ENCODE measurements at regions not wholly inside any gene's neighbourhood (a gene's known extent, or its start where the extent isn't known, plus 50 kb on each side); places are given as distances from the start of the nearest gene placed in this dataset.

DNA sequence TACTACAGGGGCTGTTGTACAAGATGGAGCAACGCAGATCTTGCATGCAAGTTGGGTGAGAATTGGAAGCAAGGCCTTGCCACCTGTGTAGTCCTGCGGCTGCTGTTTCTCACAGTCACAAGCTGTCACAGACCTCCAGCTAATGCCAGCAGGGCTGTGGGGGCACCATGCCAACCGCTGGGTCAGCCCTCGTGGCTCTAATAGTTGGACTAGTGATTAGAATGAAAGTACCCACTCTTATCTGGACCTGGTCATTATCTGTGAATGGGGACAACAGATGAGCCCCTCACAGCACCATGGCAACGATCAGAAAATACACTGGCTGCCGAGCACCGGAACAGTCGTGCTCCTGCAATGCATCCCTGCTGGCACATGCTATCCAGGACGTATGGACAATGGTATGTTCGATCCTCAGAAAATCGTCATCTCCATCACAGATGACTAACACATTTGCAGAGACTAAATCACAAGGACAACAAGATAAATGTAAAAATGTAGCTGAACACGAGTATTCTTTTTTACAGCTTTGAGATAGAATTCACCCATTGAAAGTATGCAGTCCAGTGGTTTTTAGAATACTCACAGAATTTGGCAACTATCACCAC lies 80.4 kb upstream of the CALN1 start:
- H3K36me3 ChIP-seq, result no peaks in the 10 kb centered on the region
- H3K4me3 ChIP-seq (ENCODE audit: low read depth in 1 of 2, low read length in 1 of 2), result no peak overlapping the region
- H3K27ac ChIP-seq, result no peak overlapping the region
- TF ChIP-seq, protein P1, sequence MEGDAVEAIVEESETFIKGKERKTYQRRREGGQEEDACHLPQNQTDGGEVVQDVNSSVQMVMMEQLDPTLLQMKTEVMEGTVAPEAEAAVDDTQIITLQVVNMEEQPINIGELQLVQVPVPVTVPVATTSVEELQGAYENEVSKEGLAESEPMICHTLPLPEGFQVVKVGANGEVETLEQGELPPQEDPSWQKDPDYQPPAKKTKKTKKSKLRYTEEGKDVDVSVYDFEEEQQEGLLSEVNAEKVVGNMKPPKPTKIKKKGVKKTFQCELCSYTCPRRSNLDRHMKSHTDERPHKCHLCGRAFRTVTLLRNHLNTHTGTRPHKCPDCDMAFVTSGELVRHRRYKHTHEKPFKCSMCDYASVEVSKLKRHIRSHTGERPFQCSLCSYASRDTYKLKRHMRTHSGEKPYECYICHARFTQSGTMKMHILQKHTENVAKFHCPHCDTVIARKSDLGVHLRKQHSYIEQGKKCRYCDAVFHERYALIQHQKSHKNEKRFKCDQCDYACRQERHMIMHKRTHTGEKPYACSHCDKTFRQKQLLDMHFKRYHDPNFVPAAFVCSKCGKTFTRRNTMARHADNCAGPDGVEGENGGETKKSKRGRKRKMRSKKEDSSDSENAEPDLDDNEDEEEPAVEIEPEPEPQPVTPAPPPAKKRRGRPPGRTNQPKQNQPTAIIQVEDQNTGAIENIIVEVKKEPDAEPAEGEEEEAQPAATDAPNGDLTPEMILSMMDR (IDR thresholded peaks at IDR 0.05), result no peak
- H3K27me3 ChIP-seq, result no peaks in the 10 kb centered on the region
- H3K9me3 ChIP-seq, result no peaks in the 10 kb centered on the region
- no peaks in the 10 kb centered on the region for H3K4me1 ChIP-seq (ENCODE audit: control insufficient read depth in 1 of 2, insufficient read depth in 1 of 2, low read depth in 1 of 2, low read length in 1 of 2)

DNA sequence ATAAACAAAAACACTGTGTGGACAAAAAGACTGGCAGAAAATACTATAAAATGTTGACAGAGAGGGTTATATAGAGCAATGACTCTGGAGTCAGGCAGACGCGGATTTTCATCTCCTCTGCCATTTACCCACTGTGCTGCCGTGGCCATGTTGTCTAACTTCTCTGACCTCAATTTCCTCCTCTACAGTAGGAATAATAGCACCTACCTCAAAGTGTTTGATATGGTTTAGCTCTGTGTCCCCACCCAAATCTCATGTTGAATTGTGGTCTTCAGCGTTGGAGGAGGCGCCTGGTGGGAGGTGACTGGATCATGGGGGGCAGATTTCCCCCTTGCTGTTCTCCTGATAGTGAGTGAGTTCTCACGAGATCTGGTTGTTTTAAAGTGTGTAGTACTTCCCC lies 78.2 kb upstream of the CALN1 start:
- Histone ChIP-seq H3K27me3 (no peaks in the 10 kb centered on the region), H3K36me3 (no peaks in the 10 kb centered on the region), H3K4me3 (ENCODE audit: low read depth in 1 of 2, low read length in 1 of 2) (no peak overlapping the region), H3K4me1 (ENCODE audit: control insufficient read depth in 1 of 2, insufficient read depth in 1 of 2, low read depth in 1 of 2, low read length in 1 of 2) (no peaks in the 10 kb centered on the region), H3K27ac (no peak overlapping the region), H3K9me3 (no peaks in the 10 kb centered on the region)
- TF ChIP-seq, protein P1 (IDR thresholded peaks at IDR 0.05), result no peak

DNA sequence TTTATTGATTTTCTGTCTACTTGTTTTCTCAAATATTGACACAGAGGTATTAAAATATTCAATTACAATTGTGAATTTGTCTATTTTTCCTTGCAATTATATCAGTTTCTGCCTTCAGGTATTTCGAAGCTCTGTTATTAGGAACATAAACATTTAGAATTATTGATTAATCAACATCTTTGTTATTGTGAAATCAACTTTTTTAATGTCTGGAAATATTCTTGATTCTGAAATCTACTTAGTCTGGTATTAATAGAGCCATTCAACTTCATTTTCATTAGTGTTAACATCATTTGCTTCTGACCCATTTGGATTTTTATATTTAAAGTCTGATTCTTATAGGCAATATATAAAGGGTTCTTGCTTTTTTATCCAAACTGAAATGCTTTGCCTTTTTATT lies 69.8 kb upstream of the CALN1 start:
- Histone ChIP-seq H3K4me1 (ENCODE audit: control insufficient read depth in 1 of 2, insufficient read depth in 1 of 2, low read depth in 1 of 2, low read length in 1 of 2) (no peaks in the 10 kb centered on the region), H3K36me3 (no peaks in the 10 kb centered on the region), H3K27me3 (no peaks in the 10 kb centered on the region), H3K27ac (no peak overlapping the region), H3K4me3 (ENCODE audit: low read depth in 1 of 2, low read length in 1 of 2) (no peak overlapping the region), H3K9me3 (no peaks in the 10 kb centered on the region)
- TF ChIP-seq, protein P1 (IDR thresholded peaks at IDR 0.05), result no peak

DNA sequence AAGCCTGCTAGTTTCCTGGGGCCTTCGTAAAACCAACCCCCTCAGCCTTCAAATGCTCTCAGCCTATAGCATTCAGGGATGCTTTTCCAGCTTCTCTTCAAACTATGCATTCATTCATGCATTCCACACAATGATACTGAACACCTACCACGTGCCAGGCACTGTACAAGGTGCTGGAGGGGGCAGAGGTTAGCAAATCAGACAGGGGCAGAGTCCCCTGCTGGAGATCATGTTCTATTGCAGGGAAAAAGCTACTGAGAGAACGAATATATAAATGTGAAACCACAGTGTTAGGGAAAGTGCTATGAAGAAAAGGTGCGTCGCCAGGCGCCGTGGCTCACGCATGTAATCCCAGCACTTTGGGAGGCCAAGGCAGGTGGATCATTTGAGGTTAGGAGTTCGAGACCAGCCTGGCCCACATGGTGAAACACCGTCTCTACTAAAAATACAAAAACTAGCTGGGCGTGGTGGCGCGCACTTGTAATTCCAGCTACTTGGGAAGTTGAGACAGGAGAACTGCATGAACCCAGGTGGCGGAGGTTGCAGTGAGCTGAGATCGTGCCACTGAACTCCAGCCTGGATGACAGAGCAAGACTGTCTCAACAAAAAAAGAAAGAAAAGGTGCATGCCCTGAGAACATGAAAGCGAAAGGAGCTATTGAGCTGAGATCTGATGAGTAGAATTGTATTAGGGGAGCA lies 64.6 kb upstream of the CALN1 start:
- no peak overlapping the region for H3K4me3 ChIP-seq (ENCODE audit: low read depth in 1 of 2, low read length in 1 of 2)
- H3K9me3 ChIP-seq, result no peaks in the 10 kb centered on the region
- no peaks in the 10 kb centered on the region for H3K27me3 ChIP-seq
- H3K36me3 ChIP-seq, result no peaks in the 10 kb centered on the region
- TF ChIP-seq, protein P1 (IDR thresholded peaks at IDR 0.05), result no peak
- H3K27ac ChIP-seq, result no peak overlapping the region
- no peaks in the 10 kb centered on the region for H3K4me1 ChIP-seq (ENCODE audit: control insufficient read depth in 1 of 2, insufficient read depth in 1 of 2, low read depth in 1 of 2, low read length in 1 of 2)

DNA sequence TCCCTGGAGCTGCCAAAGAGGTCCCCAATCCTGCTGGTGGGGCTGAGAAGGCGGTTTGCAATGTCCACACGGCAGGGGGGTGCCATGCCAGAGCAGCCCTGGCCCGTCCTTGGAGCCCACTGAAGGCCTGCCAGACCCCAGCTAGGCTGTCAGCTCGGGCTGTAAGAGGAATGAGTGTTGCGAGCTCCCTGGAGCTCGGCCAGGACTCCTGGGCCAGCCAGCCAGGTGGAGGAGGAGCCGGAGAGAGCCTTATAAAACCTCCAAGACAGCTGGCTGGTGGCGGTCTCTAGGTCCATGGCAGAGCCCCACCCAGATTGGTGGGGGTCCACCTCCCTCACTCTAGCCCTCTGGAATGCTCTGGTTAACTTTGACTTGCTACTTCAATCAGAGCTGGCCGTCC lies 55.1 kb upstream of the CALN1 start:
- TF ChIP-seq, protein P1 (IDR thresholded peaks at IDR 0.05), result no peak
- Histone ChIP-seq H3K4me1 (ENCODE audit: control insufficient read depth in 1 of 2, insufficient read depth in 1 of 2, low read depth in 1 of 2, low read length in 1 of 2) (peaks cover 0 to 13% of the 10 kb centered on the region in 2 experiments), H3K4me3 (ENCODE audit: low read depth in 1 of 2, low read length in 1 of 2) (no peak overlapping the region), H3K27me3 (no peaks in the 10 kb centered on the region), H3K36me3 (no peaks in the 10 kb centered on the region), H3K9me3 (no peaks in the 10 kb centered on the region), H3K27ac (no peak overlapping the region)

Measured in neutrophil (primary cell).